ENCODE measurements at regions not wholly inside any gene's neighbourhood (a gene's known extent, or its start where the extent isn't known, plus 50 kb on each side); places are given as distances from the start of the nearest gene placed in this dataset.

DNA sequence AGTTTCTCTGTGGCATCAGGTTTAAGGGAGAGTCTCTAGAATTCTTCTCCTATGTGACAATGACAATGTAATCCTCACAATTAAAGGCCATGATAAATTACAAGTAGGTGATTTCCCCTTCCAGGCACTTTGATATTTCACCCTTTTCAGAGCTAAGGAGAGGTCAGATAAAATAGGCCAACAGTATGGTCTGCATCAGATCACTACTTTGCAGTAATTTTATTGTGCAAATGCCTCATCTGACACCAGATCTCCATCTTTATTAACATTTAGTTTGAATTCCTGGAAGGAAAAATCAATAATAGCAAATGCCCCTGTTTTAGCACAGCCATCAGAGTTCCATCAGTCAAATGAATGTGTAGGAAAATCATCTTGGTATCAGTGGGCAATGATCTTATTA is 72.8 kb upstream of the RAB27B start:
- no peaks in the 10 kb centered on the region for H3K27me3 ChIP-seq
- H3K36me3 Mint-ChIP-seq = no peaks in the 10 kb centered on the region
- H3K27ac ChIP-seq = no peak overlapping the region
- no peak overlapping the region for H3K4me3 ChIP-seq
- H3K4me1 ChIP-seq = peaks cover 7% of the 10 kb centered on the region
- H2AFZ ChIP-seq (replicated peaks) = no peak overlapping the region
- no peaks in the 10 kb centered on the region for H3K9me3 Mint-ChIP-seq
- no peak for DNase-seq (ENCODE audit: low spot score)
- no peaks in the 10 kb centered on the region for H3K79me2 ChIP-seq (ENCODE audit: low read depth)
- H3K27me3 Mint-ChIP-seq (ENCODE audit: insufficient read depth, low read depth) = no peaks in the 10 kb centered on the region
- H3K9me3 ChIP-seq (ENCODE audit: low read depth) = no peaks in the 10 kb centered on the region
- H3K27ac Mint-ChIP-seq = no peak overlapping the region
- H4K20me1 ChIP-seq (ENCODE audit: low read depth) = no peaks in the 10 kb centered on the region
- no peaks in the 10 kb centered on the region for H3K36me3 ChIP-seq
- no peaks in the 10 kb centered on the region for H3K4me1 Mint-ChIP-seq
- no peak overlapping the region for H3K9ac ChIP-seq
- H3F3A ChIP-seq (ENCODE audit: low read depth) = no peaks in the 10 kb centered on the region
- TF ChIP-seq EZH2 (IDR thresholded peaks at IDR 0.05) (no peak), CTCF (IDR thresholded peaks at IDR 0.05) (no peak), EZH2phosphoT487 (IDR thresholded peaks at IDR 0.05) (no peak)
- H3K4me2 ChIP-seq = no peak overlapping the region
- H3K4me3 Mint-ChIP-seq = no peak overlapping the region

DNA sequence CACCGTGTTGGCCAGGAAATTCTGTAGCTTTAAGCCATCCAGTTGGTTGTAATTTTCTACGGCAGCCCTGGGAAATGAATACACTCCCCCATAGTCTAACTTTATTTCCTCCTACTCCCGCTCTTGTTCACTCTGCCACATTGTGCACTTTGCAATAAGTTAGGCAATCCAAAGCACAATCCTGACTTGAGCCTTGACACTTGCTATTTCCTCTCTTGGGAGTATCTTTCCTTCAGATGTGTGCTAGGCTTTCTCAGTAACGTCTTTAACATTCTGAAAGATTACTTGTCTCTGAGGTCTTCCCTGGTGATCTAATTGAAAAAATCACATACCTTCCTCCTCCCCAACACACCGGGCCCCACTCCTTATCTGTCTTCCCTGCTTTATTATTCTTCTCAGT is 65.9 kb upstream of the RAB27B start:
- Histone ChIP-seq H3K4me3 (no peak overlapping the region), H3F3A (ENCODE audit: low read depth) (no peaks in the 10 kb centered on the region), H3K9me3 (ENCODE audit: low read depth) (no peaks in the 10 kb centered on the region), H4K20me1 (ENCODE audit: low read depth) (no peaks in the 10 kb centered on the region), H3K79me2 (ENCODE audit: low read depth) (no peaks in the 10 kb centered on the region), H3K9ac (no peak overlapping the region), H2AFZ (replicated peaks) (peak overlapping the region; percentile 12), H3K27me3 (no peaks in the 10 kb centered on the region), H3K4me2 (no peak overlapping the region), H3K36me3 (no peaks in the 10 kb centered on the region), H3K27ac (no peak overlapping the region), H3K4me1 (no peaks in the 10 kb centered on the region)
- H3K27me3 Mint-ChIP-seq (ENCODE audit: insufficient read depth, low read depth) = peaks cover 2% of the 10 kb centered on the region
- no peaks in the 10 kb centered on the region for H3K4me1 Mint-ChIP-seq
- H3K27ac Mint-ChIP-seq = no peak overlapping the region
- TF ChIP-seq EZH2 (IDR thresholded peaks at IDR 0.05) = no peak
- TF ChIP-seq CTCF (IDR thresholded peaks at IDR 0.05) = no peak
- no peak for TF ChIP-seq EZH2phosphoT487 (IDR thresholded peaks at IDR 0.05)
- no peaks in the 10 kb centered on the region for H3K36me3 Mint-ChIP-seq
- no peak for DNase-seq (ENCODE audit: low spot score)
- no peak overlapping the region for H3K4me3 Mint-ChIP-seq
- no peaks in the 10 kb centered on the region for H3K9me3 Mint-ChIP-seq

DNA sequence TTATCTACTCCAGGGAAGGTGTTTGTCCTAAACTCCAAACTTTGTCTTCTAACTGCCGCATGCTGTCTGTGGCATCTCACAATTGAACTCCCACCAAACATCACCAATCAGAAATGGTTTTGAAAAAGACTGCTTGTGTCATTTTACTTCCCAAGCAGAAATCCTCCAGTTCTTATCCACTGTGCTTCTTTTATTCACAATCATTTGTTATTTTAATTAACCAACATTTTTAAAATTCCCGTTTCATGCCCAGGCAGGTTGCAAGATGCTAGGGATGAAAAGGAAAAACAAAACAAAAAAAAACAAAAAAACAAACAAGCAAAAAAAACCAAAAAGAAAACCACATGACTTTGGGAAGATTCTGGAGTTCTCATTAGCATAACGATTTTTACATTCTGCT is 63.5 kb upstream of the RAB27B start:
- H3K36me3 Mint-ChIP-seq = no peaks in the 10 kb centered on the region
- Histone ChIP-seq H3K27me3 (no peaks in the 10 kb centered on the region), H3K9me3 (ENCODE audit: low read depth) (no peaks in the 10 kb centered on the region), H3K27ac (no peak overlapping the region), H3K4me1 (no peaks in the 10 kb centered on the region), H4K20me1 (ENCODE audit: low read depth) (no peaks in the 10 kb centered on the region), H2AFZ (replicated peaks) (no peak overlapping the region), H3K36me3 (no peaks in the 10 kb centered on the region), H3K79me2 (ENCODE audit: low read depth) (no peaks in the 10 kb centered on the region), H3K4me3 (no peak overlapping the region), H3K4me2 (no peak overlapping the region), H3K9ac (no peak overlapping the region), H3F3A (ENCODE audit: low read depth) (no peaks in the 10 kb centered on the region)
- TF ChIP-seq EZH2 (IDR thresholded peaks at IDR 0.05) (no peak), CTCF (IDR thresholded peaks at IDR 0.05) (no peak), EZH2phosphoT487 (IDR thresholded peaks at IDR 0.05) (no peak)
- H3K27ac Mint-ChIP-seq = no peak overlapping the region
- H3K4me1 Mint-ChIP-seq = no peaks in the 10 kb centered on the region
- DNase-seq (ENCODE audit: low spot score) = no peak
- no peak overlapping the region for H3K4me3 Mint-ChIP-seq
- H3K27me3 Mint-ChIP-seq (ENCODE audit: insufficient read depth, low read depth) = peaks cover 2% of the 10 kb centered on the region
- no peaks in the 10 kb centered on the region for H3K9me3 Mint-ChIP-seq

All from neural progenitor cell (in vitro differentiated cells).